ENCODE measurements at regions not wholly inside any gene's neighbourhood (a gene's known extent, or its start where the extent isn't known, plus 50 kb on each side); places are given as distances from the start of the nearest gene placed in this dataset.

DNA sequence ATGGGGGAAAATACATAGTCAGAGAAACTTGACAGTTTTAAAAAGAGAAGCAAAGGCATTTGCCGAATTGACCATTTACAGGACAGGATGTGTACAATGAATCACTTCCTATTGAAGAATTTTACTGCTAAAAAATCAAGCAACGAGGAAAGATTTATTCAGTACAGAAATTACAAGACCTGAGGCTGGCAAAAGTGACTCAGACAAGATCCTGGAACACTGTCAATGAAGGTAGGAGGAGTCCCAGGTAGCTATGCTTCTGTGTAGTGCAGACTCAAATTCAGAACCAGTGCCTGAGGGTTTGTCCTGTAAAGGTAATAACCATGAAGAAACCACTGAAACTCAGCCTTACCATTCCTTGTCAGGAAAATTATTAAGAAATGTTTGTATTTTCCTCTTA lies 120.9 kb downstream of the ZMAT3 start:
- TF ChIP-seq, protein P1, sequence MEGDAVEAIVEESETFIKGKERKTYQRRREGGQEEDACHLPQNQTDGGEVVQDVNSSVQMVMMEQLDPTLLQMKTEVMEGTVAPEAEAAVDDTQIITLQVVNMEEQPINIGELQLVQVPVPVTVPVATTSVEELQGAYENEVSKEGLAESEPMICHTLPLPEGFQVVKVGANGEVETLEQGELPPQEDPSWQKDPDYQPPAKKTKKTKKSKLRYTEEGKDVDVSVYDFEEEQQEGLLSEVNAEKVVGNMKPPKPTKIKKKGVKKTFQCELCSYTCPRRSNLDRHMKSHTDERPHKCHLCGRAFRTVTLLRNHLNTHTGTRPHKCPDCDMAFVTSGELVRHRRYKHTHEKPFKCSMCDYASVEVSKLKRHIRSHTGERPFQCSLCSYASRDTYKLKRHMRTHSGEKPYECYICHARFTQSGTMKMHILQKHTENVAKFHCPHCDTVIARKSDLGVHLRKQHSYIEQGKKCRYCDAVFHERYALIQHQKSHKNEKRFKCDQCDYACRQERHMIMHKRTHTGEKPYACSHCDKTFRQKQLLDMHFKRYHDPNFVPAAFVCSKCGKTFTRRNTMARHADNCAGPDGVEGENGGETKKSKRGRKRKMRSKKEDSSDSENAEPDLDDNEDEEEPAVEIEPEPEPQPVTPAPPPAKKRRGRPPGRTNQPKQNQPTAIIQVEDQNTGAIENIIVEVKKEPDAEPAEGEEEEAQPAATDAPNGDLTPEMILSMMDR (IDR thresholded peaks at IDR 0.05), result no peak
- TF ChIP-seq POLR2AphosphoS5 (IDR thresholded peaks at IDR 0.05) (no peak), POLR2A (IDR thresholded peaks at IDR 0.05; ENCODE audit: low read depth) (no peak)
